Eye (tissue), 1 donor: ENCODE measurements at regions not wholly inside any gene's neighbourhood (a gene's known extent, or its start where the extent isn't known, plus 50 kb on each side); places are given as distances from the start of the nearest gene placed in this dataset.
"Not testable (repeated sequence)": the region's sequence is repeated elsewhere in the genome, so short reads cannot be mapped to it uniquely, and the experiment has no call there.

ENCODE experiments used
- DNase-seq: peaks from one replicate; pipeline ENCODE4 v3.0.0-alpha.2; 2015

- DNase-seq, result not testable (repeated sequence)
These were observed 64.4 kb downstream of the TMEM200C start for GRCh38 chr18:5830902-5831301.

GRCh38 chr18:5828913-5829312 is 66.4 kb downstream of the TMEM200C start:
- no peak for DNase-seq

GRCh38 chr18:5825663-5826062 is 69.7 kb downstream of the TMEM200C start:
- DNase-seq, result no peak

- DNase-seq, result no peak
These were observed 70.8 kb downstream of the TMEM200C start for GRCh38 chr18:5824370-5824984.

GRCh38 chr18:5817816-5818215 is 77.5 kb downstream of the TMEM200C start:
- DNase-seq, result no peak

GRCh38 chr18:5806860-5807259 is 88.5 kb downstream of the TMEM200C start:
- DNase-seq, result no peak

- DNase-seq, result no peak
These were observed 107.4 kb downstream of the TMEM200C start for GRCh38 chr18:5787936-5788335.

- no peak for DNase-seq
These were observed 115.4 kb downstream of the TMEM200C start for GRCh38 chr18:5779922-5780321.

GRCh38 chr18:5772306-5773105 is 122.8 kb downstream of the TMEM200C start:
- DNase-seq, result peak; percentile 55

GRCh38 chr18:5771343-5771742 is 124.0 kb downstream of the TMEM200C start:
- no peak for DNase-seq

- DNase-seq, result no peak
These were observed 125.1 kb downstream of the TMEM200C start for GRCh38 chr18:5770176-5770575.

GRCh38 chr18:5768454-5768853 is 126.9 kb downstream of the TMEM200C start:
- no peak for DNase-seq

GRCh38 chr18:5759194-5759593 is 136.1 kb downstream of the TMEM200C start:
- DNase-seq, result no peak

GRCh38 chr18:5756823-5757222 is 138.5 kb downstream of the TMEM200C start:
- DNase-seq, result no peak

GRCh38 chr18:5747678-5748077 is 147.6 kb downstream of the TMEM200C start:
- DNase-seq, result no peak

- no peak for DNase-seq
These were observed 148.5 kb downstream of the TMEM200C start for GRCh38 chr18:5746844-5747243.

- no peak for DNase-seq
These were observed 150.7 kb downstream of the TMEM200C start for GRCh38 chr18:5744659-5745058.

- no peak for DNase-seq
These were observed 156.8 kb downstream of the TMEM200C start for GRCh38 chr18:5738526-5738925.

GRCh38 chr18:5732318-5732717 is 163.0 kb downstream of the TMEM200C start:
- no peak for DNase-seq

GRCh38 chr18:5729983-5730699 is 165.2 kb downstream of the TMEM200C start:
- DNase-seq, result no peak

- DNase-seq, result no peak
These were observed 166.8 kb downstream of the TMEM200C start for GRCh38 chr18:5728531-5728930.

- no peak for DNase-seq
These were observed 169.3 kb downstream of the TMEM200C start for GRCh38 chr18:5726011-5726410.

- DNase-seq, result no peak
These were observed 173.4 kb downstream of the TMEM200C start for GRCh38 chr18:5721924-5722323.

- DNase-seq, result no peak
These were observed 175.2 kb downstream of the TMEM200C start for GRCh38 chr18:5720132-5720531.
